Suprapubic skin (tissue), 4 donors: ENCODE measurements at regions not wholly inside any gene's neighbourhood (a gene's known extent, or its start where the extent isn't known, plus 50 kb on each side); places are given as distances from the start of the nearest gene placed in this dataset.

Source experiments
- DNase-seq, 2 donors: peaks; one replicate each; pipeline ENCODE4 v3.0.0-alpha.2; 2019; ENCODE audit warnings: low spot score in 2 of 2
- H3K27ac ChIP-seq: fragments of 200-600 bp; sonication (generic); one replicate; pipeline ENCODE4 v1.5.1; 2019
- H3K27me3 ChIP-seq: fragments of 200-600 bp; sonication (generic); one replicate; pipeline ENCODE4 v1.5.1; 2019
- H3K36me3 ChIP-seq: fragments of 200-600 bp; sonication (generic); one replicate; pipeline ENCODE4 v1.5.1; 2019
- H3K4me1 ChIP-seq: fragments of 200-600 bp; sonication (generic); one replicate; pipeline ENCODE4 v1.5.1; 2019
- H3K4me3 ChIP-seq: fragments of 200-600 bp; sonication (generic); one replicate; pipeline ENCODE4 v1.5.1; 2019; ENCODE audit warnings: mild to moderate bottlenecking
- H3K9me3 ChIP-seq: fragments of 200-600 bp; sonication (generic); one replicate; pipeline ENCODE4 v1.5.1; 2019
- EP300 ChIP-seq: sonication (generic); formaldehyde crosslinking; IDR thresholded peaks from one replicate; pipeline ENCODE4 v1.6.1; 2017; ENCODE audit warnings: antibody characterized with exemption
- POLR2A ChIP-seq, 2 donors: fragments of 450-650 bp; IDR thresholded peaks; one replicate each; pipeline ENCODE4 v1.6.1; 2017; ENCODE audit warnings: antibody characterized with exemption in 2 of 2, mild to moderate bottlenecking in 2 of 2, moderate library complexity in 2 of 2
- POLR2AphosphoS5 ChIP-seq, 3 donors: sonication (generic); formaldehyde crosslinking; IDR thresholded peaks; one replicate each; pipeline ENCODE4 v1.6.1; 2017; ENCODE audit warnings: antibody characterized with exemption in 3 of 3
- WGBS: methylation state at CpG from one replicate; pipeline ENCODE4 v1.1.5; 2018; 5-methylcytosine and 5-hydroxymethylcytosine counted together
- TF ChIP-seq, protein P1 (sequence below), 2 donors: fragments of 200-600 bp in 1 of 2; fragments of 450-650 bp in 1 of 2; sonication (generic) in 1 of 2; IDR thresholded peaks; one replicate each; pipeline ENCODE4 v1.5.1; 2016 to 2019; ENCODE audit warnings: antibody characterized with exemption in 2 of 2, mild to moderate bottlenecking in 1 of 2, moderate library complexity in 1 of 2

DNA sequence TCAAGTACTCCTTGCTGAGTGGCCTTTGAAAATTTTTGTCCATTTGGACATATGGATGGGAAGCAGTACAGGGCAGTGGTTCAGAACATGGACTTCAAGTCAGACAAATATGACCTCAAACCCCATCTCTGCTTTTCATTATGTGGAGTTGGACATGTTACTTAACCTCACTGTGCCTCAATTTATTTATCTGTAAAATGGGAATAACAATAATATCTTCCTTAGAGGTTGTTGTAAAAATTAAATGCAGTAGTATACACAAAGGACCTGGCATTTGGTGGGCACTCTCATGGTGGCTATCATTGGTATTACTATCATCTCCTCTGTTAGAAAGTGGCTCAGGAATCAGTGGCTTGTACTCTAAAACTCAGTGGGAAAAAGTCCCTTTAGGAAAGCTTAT, 204.0 kb upstream of the MYLIP start:
- no peaks in the 10 kb centered on the region for H3K27me3 ChIP-seq
- DNase-seq, result no peak
- H3K36me3 ChIP-seq, result no peaks in the 10 kb centered on the region
- H3K4me3 ChIP-seq, result no peak overlapping the region
- H3K9me3 ChIP-seq, result no peaks in the 10 kb centered on the region
- no peak overlapping the region for H3K27ac ChIP-seq
- H3K4me1 ChIP-seq, result no peaks in the 10 kb centered on the region
- TF ChIP-seq, protein P1, sequence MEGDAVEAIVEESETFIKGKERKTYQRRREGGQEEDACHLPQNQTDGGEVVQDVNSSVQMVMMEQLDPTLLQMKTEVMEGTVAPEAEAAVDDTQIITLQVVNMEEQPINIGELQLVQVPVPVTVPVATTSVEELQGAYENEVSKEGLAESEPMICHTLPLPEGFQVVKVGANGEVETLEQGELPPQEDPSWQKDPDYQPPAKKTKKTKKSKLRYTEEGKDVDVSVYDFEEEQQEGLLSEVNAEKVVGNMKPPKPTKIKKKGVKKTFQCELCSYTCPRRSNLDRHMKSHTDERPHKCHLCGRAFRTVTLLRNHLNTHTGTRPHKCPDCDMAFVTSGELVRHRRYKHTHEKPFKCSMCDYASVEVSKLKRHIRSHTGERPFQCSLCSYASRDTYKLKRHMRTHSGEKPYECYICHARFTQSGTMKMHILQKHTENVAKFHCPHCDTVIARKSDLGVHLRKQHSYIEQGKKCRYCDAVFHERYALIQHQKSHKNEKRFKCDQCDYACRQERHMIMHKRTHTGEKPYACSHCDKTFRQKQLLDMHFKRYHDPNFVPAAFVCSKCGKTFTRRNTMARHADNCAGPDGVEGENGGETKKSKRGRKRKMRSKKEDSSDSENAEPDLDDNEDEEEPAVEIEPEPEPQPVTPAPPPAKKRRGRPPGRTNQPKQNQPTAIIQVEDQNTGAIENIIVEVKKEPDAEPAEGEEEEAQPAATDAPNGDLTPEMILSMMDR (IDR thresholded peaks at IDR 0.05), result no peak
- TF ChIP-seq POLR2AphosphoS5 (IDR thresholded peaks at IDR 0.05), result no peak
- no peak for TF ChIP-seq POLR2A (IDR thresholded peaks at IDR 0.05)
- no peak for TF ChIP-seq EP300

DNA sequence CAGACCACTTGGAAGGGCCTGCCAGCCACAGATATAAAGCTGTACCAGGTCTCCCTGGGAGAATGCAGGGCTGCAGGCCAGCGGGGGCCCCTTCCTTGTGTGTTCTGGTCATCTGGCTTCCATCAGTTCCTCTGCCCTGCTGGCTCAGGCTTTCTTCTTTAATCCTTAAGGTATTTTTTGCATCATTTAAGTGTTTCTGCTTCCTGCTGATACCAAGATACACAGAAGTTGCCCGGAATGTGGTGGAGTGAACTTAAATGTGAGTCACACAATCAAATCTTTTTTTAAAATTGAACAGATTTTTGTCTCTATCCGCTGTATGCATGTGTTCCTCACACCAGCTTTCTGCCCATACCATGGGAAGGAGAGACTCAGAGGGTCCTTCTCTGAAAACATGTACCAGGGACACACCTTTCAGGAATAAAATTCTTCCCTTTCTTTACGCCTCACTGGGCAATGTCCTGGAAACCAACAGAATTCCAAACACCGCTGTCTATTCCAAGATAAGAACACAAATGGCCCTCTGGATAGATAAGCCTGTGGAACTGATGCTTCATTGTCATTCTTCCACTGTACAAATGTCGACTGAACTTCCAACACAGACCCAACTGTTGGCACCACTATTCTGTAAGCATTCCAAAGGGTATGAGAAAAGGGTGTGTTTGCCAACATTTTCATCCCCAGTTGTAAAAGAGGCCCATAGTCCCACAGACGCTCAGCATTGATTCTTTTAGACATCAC, 206.2 kb upstream of the MYLIP start:
- TF ChIP-seq EP300 (no peak), POLR2A (IDR thresholded peaks at IDR 0.05) (no peak), POLR2AphosphoS5 (IDR thresholded peaks at IDR 0.05) (no peak)
- TF ChIP-seq, protein P1 (IDR thresholded peaks at IDR 0.05), result no peak
- Histone ChIP-seq H3K27ac (no peak overlapping the region), H3K4me1 (no peaks in the 10 kb centered on the region), H3K27me3 (no peaks in the 10 kb centered on the region), H3K9me3 (no peaks in the 10 kb centered on the region), H3K36me3 (no peaks in the 10 kb centered on the region), H3K4me3 (no peak overlapping the region)
- 67% methylated on average over 7 of the region's 7 CpGs for WGBS
- DNase-seq, result no peak

DNA sequence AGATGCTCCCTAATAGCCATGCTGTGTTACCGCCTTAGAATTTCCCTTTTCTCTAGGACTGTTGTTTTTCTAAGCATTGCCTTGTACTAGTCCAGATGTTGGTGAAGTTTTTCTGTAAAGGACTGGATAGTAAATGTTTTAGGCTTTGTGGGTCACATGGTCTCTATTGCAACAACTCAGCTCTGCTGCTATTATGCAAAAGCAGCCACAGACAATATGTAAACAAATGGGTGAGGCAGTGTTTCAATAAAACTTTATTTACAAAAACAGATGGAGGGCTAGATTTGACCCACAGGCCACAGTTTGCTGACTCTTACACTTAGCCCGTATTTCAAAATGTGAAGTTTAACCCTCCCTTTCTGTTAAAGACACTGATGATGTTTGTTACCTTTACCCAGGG, 207.6 kb upstream of the MYLIP start:
- no peaks in the 10 kb centered on the region for H3K27me3 ChIP-seq
- DNase-seq, result no peak
- H3K27ac ChIP-seq, result no peak overlapping the region
- H3K36me3 ChIP-seq, result no peaks in the 10 kb centered on the region
- H3K4me1 ChIP-seq, result no peaks in the 10 kb centered on the region
- WGBS, result 93% methylated on average over 2 of the region's 2 CpGs
- H3K4me3 ChIP-seq, result no peak overlapping the region
- TF ChIP-seq EP300 (no peak), POLR2AphosphoS5 (IDR thresholded peaks at IDR 0.05) (no peak), POLR2A (IDR thresholded peaks at IDR 0.05) (no peak)
- TF ChIP-seq, protein P1 (IDR thresholded peaks at IDR 0.05), result no peak
- H3K9me3 ChIP-seq, result no peaks in the 10 kb centered on the region

DNA sequence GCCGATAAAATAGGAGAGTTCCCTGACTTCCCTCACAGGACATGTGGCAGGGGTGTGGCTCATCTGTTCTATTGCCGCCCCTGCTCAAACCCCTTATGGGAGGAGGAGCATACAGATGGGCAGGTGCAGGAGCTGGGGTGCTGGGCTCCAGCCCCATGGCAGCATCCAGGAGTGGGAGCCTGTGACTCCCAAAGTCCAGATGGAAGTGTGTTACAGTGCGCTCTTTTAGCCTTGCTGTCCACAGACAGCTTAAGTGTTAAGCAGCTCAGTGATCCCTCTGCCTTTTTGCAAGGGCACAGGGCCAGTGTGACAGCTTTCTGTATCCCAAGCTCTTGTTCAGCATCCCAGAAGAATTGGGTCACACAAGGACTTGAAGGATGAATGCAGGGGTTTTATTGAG, 212.3 kb upstream of the MYLIP start:
- no peak for DNase-seq

DNA sequence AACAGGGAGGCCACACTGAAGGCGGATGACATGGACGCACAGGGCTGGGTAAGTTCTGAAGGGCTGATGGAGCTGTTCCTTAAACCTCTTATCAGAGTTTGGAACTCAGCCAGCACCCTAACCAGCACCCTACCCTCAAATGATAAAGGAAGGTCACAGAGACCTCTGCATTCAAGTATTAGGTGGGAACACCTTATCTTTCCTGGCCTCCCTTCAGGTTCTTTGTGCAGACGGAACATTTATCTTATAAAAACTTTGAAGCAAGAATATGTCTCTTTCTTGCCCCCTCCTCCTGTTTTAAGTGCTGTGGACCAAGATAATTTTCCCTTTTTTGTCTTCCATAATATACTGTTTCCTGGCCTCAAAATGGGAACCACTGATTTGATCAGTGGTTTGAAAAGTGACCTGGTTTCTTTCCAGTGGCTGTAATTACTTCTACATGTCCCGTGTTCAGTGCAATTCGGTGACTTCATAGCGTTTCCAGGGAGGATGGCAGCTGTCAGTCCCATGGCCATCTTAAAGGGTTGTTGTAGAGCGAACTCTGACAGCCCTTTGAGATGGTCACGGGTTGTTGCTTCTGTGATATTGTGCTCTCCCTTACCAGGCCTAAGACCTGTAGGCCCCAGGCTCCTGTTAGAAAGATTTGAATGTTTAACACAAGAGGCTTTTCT, 213.2 kb upstream of the MYLIP start:
- Histone ChIP-seq H3K9me3 (no peaks in the 10 kb centered on the region), H3K4me3 (no peak overlapping the region), H3K4me1 (no peaks in the 10 kb centered on the region), H3K36me3 (no peaks in the 10 kb centered on the region), H3K27me3 (no peaks in the 10 kb centered on the region), H3K27ac (no peak overlapping the region)
- 90% methylated on average over 8 of the region's 8 CpGs for WGBS
- DNase-seq, result no peak
- TF ChIP-seq, protein P1 (IDR thresholded peaks at IDR 0.05), result no peak
- TF ChIP-seq POLR2AphosphoS5 (IDR thresholded peaks at IDR 0.05) (no peak), POLR2A (IDR thresholded peaks at IDR 0.05) (no peak), EP300 (no peak)

More for the DNA sequence above, 212.3 kb upstream of the MYLIP start:
- Histone ChIP-seq H3K27me3 (no peaks in the 10 kb centered on the region), H3K27ac (no peak overlapping the region), H3K4me1 (no peaks in the 10 kb centered on the region), H3K9me3 (no peaks in the 10 kb centered on the region), H3K36me3 (no peaks in the 10 kb centered on the region), H3K4me3 (no peak overlapping the region)
- 89% methylated on average over 3 of the region's 3 CpGs for WGBS
- TF ChIP-seq POLR2AphosphoS5 (IDR thresholded peaks at IDR 0.05), result no peak
- TF ChIP-seq, protein P1 (IDR thresholded peaks at IDR 0.05), result no peak
- no peak for TF ChIP-seq EP300
- no peak for TF ChIP-seq POLR2A (IDR thresholded peaks at IDR 0.05)
